HG03571 (cell line): ENCODE measurements at regions not wholly inside any gene's neighbourhood (a gene's known extent, or its start where the extent isn't known, plus 50 kb on each side); places are given as distances from the start of the nearest gene placed in this dataset.

Source experiments
- ATAC-seq: cut with Tn5 transposase; IDR thresholded peaks from one replicate; pipeline ENCODE4 v1.9.1; 2021; ENCODE audit not compliant: unreplicated experiment

- ATAC-seq, result no peak
These were observed 105.3 kb downstream of the SLC6A15 start for GRCh38 chr12:84807249-84807648.

GRCh38 chr12:84805474-84805858 is 107.1 kb downstream of the SLC6A15 start:
- no peak for ATAC-seq

- ATAC-seq, result no peak
These were observed 107.7 kb downstream of the SLC6A15 start for GRCh38 chr12:84804691-84805473.

- ATAC-seq, result no peak
These were observed 108.9 kb downstream of the SLC6A15 start for GRCh38 chr12:84803661-84804060.

GRCh38 chr12:84802161-84802560 is 110.4 kb downstream of the SLC6A15 start:
- no peak for ATAC-seq

GRCh38 chr12:84793558-84794367 is 118.8 kb downstream of the SLC6A15 start:
- no peak for ATAC-seq

- ATAC-seq, result no peak
These were observed 121.2 kb downstream of the SLC6A15 start for GRCh38 chr12:84791444-84791843.

GRCh38 chr12:84789184-84789583 is 123.4 kb downstream of the SLC6A15 start:
- no peak for ATAC-seq

GRCh38 chr12:84787253-84787652 is 125.3 kb downstream of the SLC6A15 start:
- ATAC-seq, result no peak

GRCh38 chr12:84786622-84787021 is 126.0 kb downstream of the SLC6A15 start:
- ATAC-seq, result no peak

- ATAC-seq, result no peak
These were observed 126.6 kb downstream of the SLC6A15 start for GRCh38 chr12:84785951-84786350.

GRCh38 chr12:84785281-84785680 is 127.3 kb downstream of the SLC6A15 start:
- no peak for ATAC-seq

GRCh38 chr12:84779169-84779568 is 133.4 kb downstream of the SLC6A15 start:
- no peak for ATAC-seq

- ATAC-seq, result no peak
These were observed 140.3 kb downstream of the SLC6A15 start for GRCh38 chr12:84772281-84772680.

GRCh38 chr12:84767079-84767478 is 145.5 kb downstream of the SLC6A15 start:
- ATAC-seq, result no peak

- ATAC-seq, result no peak
These were observed 146.2 kb downstream of the SLC6A15 start for GRCh38 chr12:84766375-84766774.

GRCh38 chr12:84764001-84764400 is 148.6 kb downstream of the SLC6A15 start:
- ATAC-seq, result no peak

- no peak for ATAC-seq
These were observed 149.5 kb downstream of the SLC6A15 start for GRCh38 chr12:84763107-84763506.

- no peak for ATAC-seq
These were observed 152.3 kb downstream of the SLC6A15 start for GRCh38 chr12:84760091-84760865.

- no peak for ATAC-seq
These were observed 154.6 kb downstream of the SLC6A15 start for GRCh38 chr12:84757978-84758377.

- ATAC-seq, result no peak
These were observed 155.6 kb downstream of the SLC6A15 start for GRCh38 chr12:84756961-84757360.
